NOMO-1 (cell line): ENCODE measurements at regions not wholly inside any gene's neighbourhood (a gene's known extent, or its start where the extent isn't known, plus 50 kb on each side); places are given as distances from the start of the nearest gene placed in this dataset.
"Not testable (repeated sequence)": the region's sequence is repeated elsewhere in the genome, so short reads cannot be mapped to it uniquely, and the experiment has no call there.

Experiments used
- DNase-seq, 2 experiments: peaks; one replicate each; lab custom pipeline; 2025; ENCODE audit not compliant: unreplicated experiment in 2 of 2; lab: John Stamatoyannopoulos, UW

DNA sequence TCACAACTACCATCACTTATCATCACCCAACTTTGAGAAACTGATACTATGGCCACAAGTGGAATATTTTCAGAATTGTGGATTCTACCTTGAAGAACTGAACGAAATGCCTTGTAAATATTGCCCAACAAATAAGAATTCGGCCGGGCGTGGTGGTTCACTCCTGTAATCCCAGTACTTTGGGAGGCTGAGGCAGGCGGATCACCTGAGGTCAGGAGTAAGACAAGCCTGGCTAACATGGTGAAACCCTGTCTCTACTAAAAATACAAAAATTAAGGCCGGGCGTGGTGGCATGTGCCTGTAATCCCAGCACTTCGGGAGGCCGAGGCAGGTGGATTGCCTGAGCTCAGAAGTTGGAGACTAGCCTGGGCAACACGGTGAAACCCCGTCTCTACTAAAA is 862.7 kb downstream of the ZPLD1 start:
- DNase-seq, result not testable (repeated sequence)

DNA sequence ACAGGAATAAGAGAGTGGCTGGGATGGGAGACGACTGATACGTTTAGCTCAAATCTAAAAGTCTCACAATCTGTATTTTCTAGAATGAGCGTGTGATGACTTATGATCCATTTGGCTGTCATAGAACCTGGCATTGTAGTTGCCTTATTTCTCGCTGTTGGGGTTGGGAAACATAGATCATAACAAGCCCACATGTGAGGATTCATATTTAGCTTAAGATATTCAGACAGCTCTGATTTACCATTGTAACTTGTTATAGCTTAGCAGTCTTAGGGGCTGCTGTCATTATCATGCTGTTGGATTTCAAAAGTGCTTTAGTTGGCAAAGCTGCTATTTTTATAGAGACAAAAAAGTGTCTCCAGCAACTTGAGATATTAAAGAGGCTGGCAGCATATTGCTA is 871.3 kb downstream of the ZPLD1 start:
- no peak for DNase-seq

DNA sequence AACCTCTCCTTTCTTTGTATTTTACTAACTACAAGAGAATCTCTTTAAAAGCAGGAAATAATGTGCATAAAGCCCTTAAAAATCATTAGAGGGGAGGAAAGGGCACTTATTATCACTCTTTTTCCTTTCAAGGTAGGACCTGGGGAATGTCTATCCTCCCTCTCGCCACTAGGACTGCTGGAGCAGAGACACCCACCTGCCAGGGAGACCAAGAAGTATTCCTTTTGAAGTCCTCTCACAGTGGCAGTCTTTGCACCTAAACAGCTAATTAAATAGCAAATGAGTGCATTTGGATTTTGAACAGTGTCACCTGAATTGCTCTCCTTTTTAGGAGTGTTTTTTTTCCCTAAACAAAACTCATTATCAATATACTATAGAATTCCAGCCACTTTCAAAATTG is 874.1 kb downstream of the ZPLD1 start:
- DNase-seq, result no peak

DNA sequence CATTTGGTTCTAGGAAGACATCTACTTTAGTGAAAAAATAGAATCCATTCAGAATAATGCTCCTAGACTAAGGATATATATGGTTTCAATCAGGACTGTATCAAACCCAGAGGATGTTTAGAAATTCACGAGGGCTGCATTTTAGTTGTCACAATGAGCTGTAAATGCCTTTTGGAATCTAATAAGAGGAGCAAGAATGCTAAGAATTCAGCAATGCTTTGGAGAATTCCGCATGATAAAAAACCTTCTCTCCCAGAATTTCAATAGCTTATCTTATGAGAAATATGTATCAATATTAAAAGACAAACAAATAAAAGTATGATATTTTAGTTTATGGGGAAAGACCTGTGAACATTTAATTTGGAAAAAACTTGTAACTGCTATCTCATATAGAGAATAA is 885.1 kb downstream of the ZPLD1 start:
- no peak for DNase-seq

DNA sequence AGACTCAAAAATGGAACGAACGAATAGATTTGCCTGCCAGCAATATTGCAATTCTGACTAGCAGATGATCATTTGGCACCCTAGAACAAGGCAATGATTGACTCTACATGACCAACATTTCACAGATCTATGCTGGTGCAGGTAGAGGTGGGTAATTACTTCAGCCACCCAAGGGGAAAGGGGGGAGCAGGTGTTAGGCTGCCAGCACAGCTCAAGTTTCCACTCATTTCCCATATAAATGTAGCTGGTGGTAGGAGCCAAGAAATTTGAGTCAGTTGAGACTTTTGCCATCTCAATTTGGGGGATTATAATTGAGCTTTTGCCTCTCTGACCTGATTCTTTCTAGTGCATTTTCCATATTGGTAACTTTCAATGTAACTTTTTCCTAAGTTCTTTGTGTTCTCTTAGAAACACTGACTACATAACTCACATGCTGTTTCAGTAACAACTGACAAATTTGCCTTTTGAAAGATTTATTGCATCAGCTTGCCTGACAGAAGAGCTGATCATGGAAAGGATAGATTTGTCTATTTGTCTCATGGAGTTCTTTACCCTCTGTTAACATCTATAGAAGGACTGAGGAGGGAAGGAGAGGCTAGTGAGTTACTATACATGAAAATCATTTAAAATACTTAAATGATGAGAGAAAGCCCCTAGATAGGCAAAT is 902.5 kb downstream of the ZPLD1 start:
- no peak for DNase-seq

DNA sequence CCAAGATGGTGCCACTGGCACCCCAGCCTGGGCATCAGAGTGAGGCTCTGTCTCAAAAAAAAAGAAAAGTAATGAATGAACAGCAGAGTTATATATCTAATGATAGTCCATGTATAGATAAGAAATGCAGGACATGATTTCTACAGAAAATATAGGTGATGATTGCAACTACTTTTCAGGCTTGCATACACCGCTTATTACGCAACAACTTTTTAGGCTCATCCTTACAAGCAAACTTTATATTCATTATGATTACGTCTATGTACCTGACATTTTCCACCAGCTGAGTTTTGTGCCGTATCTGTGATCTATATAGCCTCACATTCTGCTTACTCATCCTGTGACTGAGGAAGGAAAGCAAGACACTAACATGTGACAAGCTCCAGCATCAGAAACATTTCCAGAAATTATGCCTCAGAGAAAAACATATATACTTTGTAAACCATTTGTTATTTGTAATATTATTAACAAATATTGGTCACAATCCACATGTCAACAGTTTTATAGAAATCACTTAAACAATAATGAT is 906.3 kb downstream of the ZPLD1 start:
- DNase-seq, result no peak

DNA sequence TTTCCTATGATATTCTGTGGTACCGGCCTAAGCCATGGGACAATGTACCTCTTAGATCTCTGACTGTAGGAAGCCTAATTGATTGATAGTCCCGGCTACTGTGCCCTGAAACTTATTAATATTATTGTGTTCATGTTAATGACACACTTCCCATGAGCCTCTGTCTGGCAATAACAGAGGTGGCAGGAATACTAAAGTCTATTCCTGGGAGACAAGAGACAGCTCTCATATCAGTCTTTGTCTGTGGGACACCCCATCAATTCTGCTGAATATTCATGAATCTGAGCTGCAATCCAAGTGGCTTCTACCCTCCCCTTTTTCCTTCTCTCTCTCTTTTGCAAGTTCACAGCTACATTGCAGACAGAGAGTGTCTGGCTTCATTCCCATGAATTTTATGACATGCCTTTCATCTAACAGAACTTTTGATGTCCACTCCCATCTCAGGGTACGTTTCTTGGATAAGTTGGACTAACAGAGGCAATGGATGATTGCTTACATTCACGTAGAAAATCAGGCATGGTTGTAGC is 907.5 kb downstream of the ZPLD1 start:
- DNase-seq, result no peak

DNA sequence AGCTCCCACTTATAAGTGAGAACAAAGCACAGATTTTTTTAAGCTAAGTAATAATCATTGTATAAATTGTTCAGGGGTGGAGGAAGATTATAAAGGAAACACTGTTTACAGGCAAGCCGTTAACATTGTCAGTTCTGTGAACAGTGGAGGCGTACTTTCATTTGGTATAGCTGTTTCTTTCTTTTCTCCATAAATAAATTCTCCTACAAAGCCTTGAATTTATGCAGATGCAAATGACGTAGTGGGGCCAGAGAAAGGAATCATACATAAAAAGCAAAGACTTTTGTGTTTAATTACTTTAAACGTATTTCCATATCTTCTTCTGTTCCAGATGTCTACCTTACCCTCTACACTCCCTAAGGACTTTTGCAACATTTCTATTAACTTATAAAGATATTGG is 914.9 kb downstream of the ZPLD1 start:
- DNase-seq, result no peak

DNA sequence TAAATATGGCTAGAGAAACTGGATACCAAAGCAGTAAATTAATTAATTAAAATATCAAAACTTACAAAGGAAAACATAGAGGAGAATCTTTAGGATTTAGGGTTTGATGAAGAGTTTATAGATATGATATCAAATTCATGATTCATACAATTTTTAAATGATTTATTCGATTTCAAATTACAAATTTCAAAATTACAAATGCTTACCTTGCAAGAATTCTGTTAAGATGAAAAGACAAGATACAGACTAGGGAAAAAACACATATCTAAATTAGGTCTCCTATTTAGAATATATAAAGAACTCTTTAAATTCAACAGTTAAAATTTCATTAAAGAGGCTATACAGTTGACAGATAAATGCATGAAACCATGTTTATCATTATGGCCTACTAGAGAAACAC is 930.7 kb downstream of the ZPLD1 start:
- DNase-seq, result no peak

DNA sequence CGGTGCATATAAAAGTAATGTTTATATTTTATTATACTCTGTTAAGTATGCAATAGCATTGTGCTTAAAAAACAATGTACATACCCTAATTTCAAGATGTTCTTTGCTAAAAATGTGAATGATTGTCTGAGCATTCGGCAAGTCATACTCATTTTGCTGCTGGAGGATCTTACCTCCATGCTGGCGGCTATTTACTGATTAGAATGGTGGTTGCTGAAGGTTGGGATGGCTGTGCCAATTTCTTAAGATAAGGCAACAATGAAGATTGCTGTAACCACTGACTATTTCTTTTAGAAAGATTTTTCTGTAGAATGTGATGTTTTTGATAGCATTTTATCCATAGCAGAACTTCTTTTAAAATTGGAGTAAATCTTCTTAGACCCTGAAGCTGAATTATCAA is 932.7 kb downstream of the ZPLD1 start:
- no peak for DNase-seq

DNA sequence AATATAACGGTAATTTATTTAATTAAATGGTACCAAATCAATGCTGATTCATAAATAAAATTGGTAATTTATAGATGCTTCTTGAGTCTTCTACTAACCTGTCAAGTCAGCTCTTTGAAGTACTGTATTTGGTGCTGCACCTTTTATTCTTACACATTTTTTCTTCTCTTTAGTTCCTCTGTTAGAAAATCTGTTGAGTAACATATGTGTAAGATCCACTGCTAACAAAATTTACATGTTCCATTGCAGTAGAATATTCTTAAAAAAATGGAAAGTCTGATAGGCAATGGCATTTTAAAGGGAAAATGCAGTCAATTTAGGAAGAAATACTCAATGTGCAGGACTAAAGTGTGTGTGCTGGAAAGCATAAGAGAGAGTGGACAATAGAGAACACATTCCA is 936.6 kb downstream of the ZPLD1 start:
- DNase-seq, result no peak

DNA sequence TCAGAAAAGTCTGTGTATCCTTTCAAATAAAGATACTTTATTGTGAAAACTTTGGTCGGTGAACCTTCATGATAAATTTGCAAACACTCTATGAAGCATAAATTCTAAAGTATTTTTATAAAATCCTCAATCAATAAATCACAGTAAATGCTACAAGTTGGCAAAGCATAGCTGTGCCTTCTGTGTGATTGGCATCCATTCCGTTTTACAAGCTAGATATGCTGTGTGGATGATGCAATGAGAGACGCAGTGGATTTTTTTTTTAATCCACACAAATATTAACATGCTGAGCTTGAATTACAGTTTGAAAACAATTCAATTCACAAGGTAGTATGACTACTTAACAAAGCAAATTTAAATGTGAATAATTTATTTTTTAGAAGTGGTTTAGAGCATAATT is 937.2 kb downstream of the ZPLD1 start:
- no peak for DNase-seq

DNA sequence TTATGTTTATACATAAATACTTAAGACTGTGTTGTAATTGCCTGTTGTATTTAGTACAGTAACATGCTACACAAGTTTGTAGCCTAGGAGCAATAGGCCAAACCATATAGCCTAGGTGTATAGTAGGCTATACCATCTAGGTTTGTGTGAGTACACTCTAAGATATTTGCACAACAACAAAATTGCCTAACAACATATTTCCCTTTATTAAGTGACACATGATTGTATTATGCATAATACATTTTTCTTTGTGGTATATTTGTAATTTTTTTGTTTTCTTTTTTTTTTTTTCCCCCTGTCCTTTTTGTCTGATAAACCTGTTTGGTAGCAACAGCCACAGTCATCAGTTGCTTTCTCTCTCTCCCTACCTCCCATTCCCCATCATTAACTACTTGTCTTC is 945.6 kb downstream of the ZPLD1 start:
- DNase-seq, result no peak

DNA sequence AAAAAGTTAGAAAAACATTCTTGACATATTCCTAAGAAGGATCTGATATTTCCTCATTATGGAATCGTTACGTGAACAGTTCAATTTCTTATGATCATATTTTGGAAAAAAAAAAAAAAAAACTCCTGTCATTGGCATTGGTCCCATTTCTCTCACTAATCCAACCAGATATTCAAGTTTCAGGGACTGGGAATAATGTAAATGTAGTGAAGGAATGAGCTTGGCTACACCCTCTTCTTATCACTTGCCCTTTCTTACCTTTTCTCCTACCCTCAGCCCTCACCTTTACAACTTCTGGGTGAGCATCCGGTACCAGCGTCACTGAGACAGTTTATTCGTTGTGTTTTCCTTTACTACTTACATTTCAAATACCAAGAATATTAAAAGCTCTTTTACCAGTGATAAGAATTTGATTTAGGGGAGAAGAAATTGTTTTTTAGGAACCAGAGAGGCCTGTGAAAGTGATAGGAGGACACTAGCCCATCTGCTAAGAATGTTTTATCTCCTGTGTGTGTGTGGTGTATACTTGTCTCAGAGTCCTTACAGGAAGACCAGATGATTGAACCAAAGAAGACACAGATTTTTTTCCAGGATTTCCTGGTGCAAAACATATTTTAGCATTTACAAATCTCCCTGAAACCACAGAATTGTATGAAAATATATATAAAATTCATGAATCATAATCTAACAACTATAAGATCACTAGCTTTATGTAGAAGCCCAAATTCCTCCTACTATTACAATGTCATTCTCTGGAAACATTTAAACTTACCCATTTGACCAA is 946.7 kb downstream of the ZPLD1 start:
- no peak for DNase-seq

DNA sequence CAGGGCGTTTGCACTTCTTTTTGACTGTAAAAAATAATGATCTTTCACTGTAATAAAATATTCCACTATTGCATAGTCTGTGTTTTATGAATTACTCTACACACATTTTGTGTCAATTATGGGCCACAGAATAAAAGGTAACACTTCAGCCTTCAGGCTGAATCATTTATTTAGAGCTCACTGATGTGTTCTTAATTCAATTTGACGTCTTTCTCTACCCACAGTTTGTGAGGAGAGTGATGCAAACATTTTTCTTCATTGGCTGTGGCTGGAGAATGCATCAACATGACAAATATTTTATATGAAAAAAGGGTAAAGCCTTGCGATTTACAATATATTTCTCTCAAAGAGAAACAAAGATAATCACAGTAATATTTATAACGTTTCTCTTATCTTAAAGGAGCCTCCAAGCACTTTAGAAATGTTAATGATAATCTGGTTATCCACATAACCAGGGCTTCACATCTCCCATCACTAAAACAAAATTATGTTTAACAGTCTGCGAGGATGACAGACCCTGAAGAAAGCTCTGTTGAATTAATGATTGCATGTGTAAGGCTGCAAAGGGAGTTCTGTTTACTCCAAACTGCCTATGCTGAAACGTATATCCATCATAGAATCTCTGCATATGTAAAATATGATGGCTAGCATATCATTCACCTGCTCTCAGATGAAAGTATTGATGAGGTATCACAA is 951.3 kb downstream of the ZPLD1 start:
- no peak for DNase-seq

DNA sequence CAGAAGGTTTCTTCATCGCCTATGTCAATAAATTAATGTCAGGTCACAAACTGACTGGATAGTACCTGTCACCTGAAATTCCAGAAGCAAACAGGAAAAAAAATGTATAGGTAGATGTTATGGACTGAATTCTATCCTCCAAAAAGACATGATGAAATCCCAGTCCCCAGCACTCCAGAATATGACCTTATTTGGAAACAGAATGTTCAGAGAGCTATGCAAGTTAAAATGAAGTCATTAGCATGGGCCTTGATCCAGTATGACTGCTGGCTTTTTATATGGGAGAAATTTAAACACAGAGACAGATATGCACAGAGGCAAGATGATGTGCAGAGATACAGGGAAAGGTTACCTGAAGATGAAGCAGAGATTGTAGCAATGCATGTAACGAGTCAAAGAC is 953.4 kb downstream of the ZPLD1 start:
- no peak for DNase-seq

DNA sequence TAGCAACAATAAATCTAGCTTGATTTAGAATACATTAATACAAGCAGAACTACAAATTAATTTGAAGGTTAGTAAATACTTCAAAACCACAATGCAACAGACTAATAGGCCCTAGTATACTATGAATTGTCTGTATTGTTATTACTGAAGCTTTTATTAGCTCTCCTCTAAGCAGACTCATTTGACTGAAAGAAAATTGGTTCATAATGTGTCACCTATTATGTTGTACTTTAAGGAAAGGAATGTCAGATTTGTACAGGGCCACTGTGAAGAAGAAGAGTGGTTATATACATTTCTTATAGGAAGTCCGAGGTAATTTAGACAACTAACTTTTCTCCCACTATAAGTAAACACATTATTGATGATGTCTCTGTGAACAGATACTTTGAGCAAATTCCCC is 954.5 kb downstream of the ZPLD1 start:
- no peak for DNase-seq

DNA sequence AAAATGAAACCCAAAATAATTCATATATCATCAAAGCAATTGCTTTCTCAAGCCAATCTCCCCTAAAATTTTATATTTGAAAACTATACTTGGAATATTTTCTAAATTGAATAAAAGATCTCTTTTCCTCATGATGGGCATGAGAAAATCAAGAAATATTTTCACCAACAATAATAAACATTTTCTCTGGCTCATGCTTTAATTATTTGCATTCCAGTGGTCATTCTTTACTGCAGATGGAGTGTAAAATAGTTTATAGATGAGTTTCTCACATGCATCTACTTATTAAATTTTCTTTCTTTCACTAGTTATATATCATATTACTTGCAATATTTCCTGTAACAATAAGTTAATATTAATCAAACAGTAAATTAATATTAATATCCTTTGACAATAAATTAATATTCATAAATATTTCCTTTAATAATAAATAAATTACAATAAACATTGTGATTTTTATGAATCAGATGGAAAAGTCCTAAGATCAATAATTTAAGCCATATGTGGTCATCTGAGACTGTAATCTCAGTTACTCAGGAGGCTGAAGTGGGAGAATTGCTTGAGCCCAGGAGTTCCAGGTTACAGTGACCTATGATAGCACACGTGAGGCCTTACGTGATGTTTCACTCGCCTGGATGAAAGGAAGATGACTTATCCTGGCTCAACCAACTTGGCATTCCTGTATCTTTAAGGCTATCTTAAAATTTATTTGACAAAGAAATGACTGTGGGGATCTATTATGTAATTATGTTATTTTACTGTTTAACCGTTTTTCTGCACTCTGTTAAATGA is 958.8 kb downstream of the ZPLD1 start:
- DNase-seq, result no peak

DNA sequence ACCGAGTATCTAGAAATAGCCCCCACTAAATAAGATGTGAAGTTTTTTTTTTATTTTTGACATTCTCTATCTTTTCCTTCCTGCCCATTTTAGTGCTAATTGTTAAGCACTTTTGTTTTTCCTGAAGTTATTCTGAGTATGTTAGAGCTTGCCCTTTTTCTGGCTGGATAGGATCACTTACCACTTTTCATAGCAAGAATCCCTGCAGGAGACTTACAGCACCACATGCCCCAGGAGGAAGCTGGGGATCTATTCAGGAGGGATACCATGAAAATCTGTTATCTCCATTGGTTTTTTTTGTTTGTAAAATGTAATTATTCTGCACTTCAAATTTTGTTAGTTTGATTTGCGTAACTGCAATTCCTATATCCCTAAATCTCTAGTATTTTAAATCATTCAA is 968.4 kb downstream of the ZPLD1 start:
- DNase-seq, result no peak

DNA sequence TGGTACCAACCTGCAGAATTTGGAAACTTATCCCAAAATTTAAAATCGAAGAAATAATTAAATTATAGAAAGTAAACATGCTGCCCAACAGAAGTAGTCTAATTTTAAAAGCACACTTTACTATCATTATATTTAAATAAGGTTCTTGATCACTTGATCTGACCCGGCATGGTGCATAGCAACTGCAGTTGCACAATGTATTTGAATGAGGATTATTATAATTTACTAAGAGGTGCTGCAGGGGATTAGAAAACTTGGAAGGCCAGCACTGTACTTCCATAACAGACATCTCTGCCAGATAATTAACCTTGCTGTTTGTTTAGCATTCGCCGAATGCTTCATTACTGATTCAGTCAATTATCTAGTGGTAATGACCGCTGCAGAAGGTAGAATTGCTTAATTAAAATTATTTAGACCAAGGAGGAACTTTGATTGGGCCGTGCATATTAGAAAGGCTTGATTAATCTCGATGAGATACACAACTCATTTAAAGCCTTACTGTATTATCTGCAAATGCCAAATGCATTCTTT is 971.6 kb downstream of the ZPLD1 start:
- DNase-seq, result no peak
